Mucosa of descending colon (tissue), 3 donors: ENCODE measurements at regions not wholly inside any gene's neighbourhood (a gene's known extent, or its start where the extent isn't known, plus 50 kb on each side); places are given as distances from the start of the nearest gene placed in this dataset.
A peak's percentile ranks its signal among the peaks of the same experiment; 100 is the strongest.

Experiments used
- ATAC-seq: fragments of 200-7000 bp; cut with Tn5 transposase; one replicate; pipeline ENCODE4 v1.9.1; 2020; ENCODE audit warnings: mild to moderate bottlenecking, moderate library complexity
- DNase-seq, 3 donors: peaks; one replicate each; pipeline ENCODE4 v3.0.0-alpha.2; 2020
- H3K36me3 ChIP-seq: fragments of 200-600 bp; one replicate; pipeline ENCODE4 v1.8.0; 2021; ENCODE audit warnings: low read depth, mild to moderate bottlenecking
- H3K4me1 ChIP-seq: fragments of 200-600 bp; one replicate; pipeline ENCODE4 v1.8.0; 2021; ENCODE audit warnings: low read depth, mild to moderate bottlenecking
- H3K4me3 ChIP-seq: fragments of 200-600 bp; one replicate; pipeline ENCODE4 v1.8.0; 2021; ENCODE audit warnings: mild to moderate bottlenecking
- H3K9me3 ChIP-seq: fragments of 200-600 bp; one replicate; pipeline ENCODE4 v1.8.0; 2021; ENCODE audit warnings: mild to moderate bottlenecking
- intact Hi-C, 2 donors: fragments of 100-400 bp; cut with DNase I in 1 of 2; cut with micrococcal nuclease in 1 of 2; formaldehyde crosslinking; loops; one replicate each; pipeline versions ENCODE4 v1.11.0 to v1.11.1; 2022; cut with DNase I, micrococcal nuclease
- TF ChIP-seq, protein P1 (sequence below): fragments of 200-600 bp; IDR thresholded peaks from one replicate; pipeline ENCODE4 v1.8.0; 2022; ENCODE audit warnings: antibody characterized with exemption, mild to moderate bottlenecking
- donor health status: DM: no; HTN: no; CAD: no; lungs with moderate emphysema.
- donor health status: DM: no; HTN: no; CAD: no.
- donor health status: DM: no; HTN: yes; CAD: no.

DNA sequence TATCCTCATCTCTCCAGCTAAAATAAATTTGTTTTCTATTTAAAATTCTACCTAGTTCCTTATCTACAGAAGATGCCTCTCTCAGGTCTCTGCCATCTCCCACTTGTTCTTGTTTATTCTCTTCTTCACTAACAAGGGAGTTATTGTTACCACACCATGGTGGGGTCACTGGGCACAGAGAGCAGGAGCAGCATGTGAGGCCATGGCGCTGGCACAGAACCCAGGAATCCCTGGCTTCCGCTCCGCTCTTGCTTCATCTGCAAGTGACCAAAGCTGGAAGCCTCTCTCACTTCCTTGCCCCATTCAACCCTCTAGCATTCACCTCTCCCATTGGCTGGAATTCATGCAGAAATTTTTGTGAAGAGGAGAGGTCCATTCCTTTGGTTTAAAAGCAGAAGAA, 190.7 kb upstream of the NCAM1 start:
- ATAC-seq (no peak), DNase-seq (no peak)
- intact Hi-C loops = no loop called here
- H3K9me3 ChIP-seq = no peaks in the 10 kb centered on the region
- H3K4me1 ChIP-seq = no peaks in the 10 kb centered on the region
- no peaks in the 10 kb centered on the region for H3K36me3 ChIP-seq
- TF ChIP-seq, protein P1, sequence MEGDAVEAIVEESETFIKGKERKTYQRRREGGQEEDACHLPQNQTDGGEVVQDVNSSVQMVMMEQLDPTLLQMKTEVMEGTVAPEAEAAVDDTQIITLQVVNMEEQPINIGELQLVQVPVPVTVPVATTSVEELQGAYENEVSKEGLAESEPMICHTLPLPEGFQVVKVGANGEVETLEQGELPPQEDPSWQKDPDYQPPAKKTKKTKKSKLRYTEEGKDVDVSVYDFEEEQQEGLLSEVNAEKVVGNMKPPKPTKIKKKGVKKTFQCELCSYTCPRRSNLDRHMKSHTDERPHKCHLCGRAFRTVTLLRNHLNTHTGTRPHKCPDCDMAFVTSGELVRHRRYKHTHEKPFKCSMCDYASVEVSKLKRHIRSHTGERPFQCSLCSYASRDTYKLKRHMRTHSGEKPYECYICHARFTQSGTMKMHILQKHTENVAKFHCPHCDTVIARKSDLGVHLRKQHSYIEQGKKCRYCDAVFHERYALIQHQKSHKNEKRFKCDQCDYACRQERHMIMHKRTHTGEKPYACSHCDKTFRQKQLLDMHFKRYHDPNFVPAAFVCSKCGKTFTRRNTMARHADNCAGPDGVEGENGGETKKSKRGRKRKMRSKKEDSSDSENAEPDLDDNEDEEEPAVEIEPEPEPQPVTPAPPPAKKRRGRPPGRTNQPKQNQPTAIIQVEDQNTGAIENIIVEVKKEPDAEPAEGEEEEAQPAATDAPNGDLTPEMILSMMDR = no peak
- H3K4me3 ChIP-seq = no peak overlapping the region

DNA sequence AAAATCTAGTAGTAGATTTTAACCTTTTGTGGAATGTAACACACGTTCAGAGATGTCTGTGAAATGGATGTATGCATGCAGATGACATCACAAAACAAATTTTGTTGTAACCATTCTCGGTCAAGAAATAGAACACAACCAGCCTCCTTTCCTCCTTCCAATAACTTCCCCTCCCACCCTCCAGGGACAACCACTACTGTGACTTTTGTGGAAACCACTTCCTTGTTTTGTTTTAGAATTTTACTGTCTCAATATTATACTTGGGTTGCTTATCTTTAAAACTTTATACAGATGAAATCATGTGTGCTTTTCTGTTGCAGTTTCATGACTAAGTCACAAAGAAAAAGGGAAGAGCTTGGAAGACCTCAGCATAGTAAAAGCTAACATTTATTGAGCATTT, 189.4 kb upstream of the NCAM1 start:
- DNase-seq = no peak
- ATAC-seq = no peak
- no peaks in the 10 kb centered on the region for H3K4me1 ChIP-seq
- no peaks in the 10 kb centered on the region for H3K9me3 ChIP-seq
- no peak overlapping the region for H3K4me3 ChIP-seq
- intact Hi-C loops = no loop called here
- TF ChIP-seq, protein P1 = no peak
- H3K36me3 ChIP-seq = no peaks in the 10 kb centered on the region

GRCh38 chr11:112773264-112773663, 188.0 kb upstream of the NCAM1 start:
- ATAC-seq = peak; percentile 38
- no peak overlapping the region for H3K4me3 ChIP-seq
- no peak for DNase-seq
- H3K4me1 ChIP-seq = no peaks in the 10 kb centered on the region
- H3K36me3 ChIP-seq = no peaks in the 10 kb centered on the region
- intact Hi-C loops = no loop called here
- TF ChIP-seq, protein P1 = no peak
- no peaks in the 10 kb centered on the region for H3K9me3 ChIP-seq

GRCh38 chr11:112776834-112777233, 184.4 kb upstream of the NCAM1 start:
- intact Hi-C loops = no loop called here
- ATAC-seq (no peak), DNase-seq (no peak)
- Histone ChIP-seq H3K36me3 (no peaks in the 10 kb centered on the region), H3K4me1 (no peaks in the 10 kb centered on the region), H3K9me3 (no peaks in the 10 kb centered on the region), H3K4me3 (no peak overlapping the region)
- TF ChIP-seq, protein P1 = no peak

DNA sequence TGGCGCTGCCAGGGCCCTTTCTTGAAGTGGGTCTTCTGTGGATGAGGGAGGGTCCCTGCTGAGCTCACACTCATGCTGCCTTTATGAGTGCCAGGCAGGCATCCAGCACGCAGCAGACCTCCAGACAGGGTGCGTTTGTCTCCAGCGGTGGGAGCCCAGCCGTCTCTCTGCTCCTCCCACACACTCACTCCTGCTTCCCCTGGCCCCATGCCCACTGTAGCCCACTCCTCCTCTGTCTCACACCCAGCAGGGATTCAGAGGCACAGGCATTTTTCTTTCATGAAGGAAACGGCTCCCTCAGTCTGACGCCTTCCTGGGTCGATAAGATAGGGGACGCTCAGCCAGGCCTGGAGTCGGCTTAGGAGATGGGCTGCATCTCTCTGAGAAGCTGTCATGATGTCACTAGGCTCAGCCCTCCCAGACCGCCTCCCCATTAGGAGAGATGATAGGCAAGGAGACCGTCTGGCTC, 183.9 kb upstream of the NCAM1 start:
- ATAC-seq (no peak), DNase-seq (no peak)
- H3K4me3 ChIP-seq = no peak overlapping the region
- TF ChIP-seq, protein P1 = no peak
- intact Hi-C loops = no loop called here
- H3K36me3 ChIP-seq = no peaks in the 10 kb centered on the region
- H3K4me1 ChIP-seq = no peaks in the 10 kb centered on the region
- H3K9me3 ChIP-seq = no peaks in the 10 kb centered on the region
